ENCODE measurements at regions not wholly inside any gene's neighbourhood (a gene's known extent, or its start where the extent isn't known, plus 50 kb on each side); places are given as distances from the start of the nearest gene placed in this dataset.

DNA sequence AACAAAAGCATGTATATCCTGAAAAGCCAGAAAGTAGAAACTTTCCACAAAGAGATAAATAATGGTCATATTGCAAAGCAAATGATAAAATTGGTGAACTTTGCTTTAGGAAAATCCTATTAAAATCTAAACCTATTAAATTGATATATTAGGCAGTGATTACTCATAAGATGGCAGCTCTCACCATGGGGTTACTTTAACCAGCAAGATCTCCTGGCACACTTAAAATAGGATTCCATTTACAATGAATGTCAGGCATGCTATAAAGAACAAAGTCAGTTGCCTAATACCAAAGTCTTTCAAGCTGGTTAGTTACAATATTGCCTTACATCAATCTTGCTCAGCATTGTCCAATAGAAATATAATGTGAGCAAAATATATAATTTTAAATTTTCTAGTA, 816.2 kb downstream of the BCL11A start:
- no peak for DNase-seq (ENCODE audit: low read depth in 3 of 3)

DNA sequence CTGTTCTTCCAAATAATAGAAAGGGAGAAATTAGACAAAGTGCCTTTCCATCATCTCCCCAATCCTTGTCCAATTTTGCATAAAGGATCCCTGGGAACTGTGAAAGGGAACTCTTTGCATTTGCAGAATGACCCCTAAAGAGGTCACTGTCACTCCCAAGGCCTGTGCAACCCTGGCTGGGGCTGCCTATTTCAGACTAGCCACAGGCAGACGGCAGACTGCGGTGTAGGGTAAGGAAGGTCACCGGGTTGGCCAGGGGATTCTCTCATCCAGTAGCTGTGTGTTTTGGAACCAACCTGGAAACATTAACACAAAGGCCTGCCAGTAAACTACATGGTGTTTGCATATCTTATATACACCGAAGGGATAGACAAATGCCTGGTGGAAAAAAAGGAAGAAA, 818.7 kb downstream of the BCL11A start:
- DNase-seq (ENCODE audit: low read depth in 3 of 3) = no peak

DNA sequence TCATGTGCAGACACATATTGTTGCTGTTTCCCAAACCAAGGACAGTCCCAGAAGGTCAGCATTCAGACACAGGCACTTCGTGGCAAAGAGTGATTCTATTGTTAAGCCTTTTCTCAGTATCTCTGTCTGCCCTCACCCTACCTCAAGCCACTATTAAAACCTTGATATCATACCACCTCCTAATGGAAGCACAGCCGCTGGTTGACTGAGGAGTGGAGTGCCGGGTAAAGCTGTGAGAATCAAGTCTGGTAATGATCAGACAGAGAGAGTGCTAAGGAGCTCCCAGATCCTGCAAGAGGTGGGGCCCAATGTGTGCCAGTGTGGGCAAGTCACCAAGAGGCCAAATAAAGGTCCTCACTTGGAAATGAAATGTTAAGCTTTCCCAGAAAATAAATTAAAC, 819.5 kb downstream of the BCL11A start:
- no peak for DNase-seq (ENCODE audit: low read depth in 3 of 3)

DNA sequence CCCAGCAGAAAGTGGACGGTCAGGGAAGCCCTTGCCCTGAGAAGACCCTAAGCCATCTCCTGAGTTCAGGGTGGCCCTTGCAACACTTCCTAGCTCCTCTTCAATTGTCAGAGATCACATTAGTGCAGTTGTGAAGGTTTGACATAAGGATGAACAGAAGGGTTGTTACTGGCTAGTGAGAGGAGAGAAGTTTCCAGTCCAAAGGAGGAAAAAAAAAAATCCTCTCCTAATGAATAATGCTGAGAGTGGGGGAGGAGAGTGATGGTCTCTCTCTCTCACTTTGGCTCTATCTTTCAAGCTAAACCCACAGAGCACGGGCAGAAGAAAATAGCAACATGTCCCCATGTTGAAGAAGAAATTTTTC, 819.9 kb downstream of the BCL11A start:
- DNase-seq (ENCODE audit: low read depth in 3 of 3) = no peak

DNA sequence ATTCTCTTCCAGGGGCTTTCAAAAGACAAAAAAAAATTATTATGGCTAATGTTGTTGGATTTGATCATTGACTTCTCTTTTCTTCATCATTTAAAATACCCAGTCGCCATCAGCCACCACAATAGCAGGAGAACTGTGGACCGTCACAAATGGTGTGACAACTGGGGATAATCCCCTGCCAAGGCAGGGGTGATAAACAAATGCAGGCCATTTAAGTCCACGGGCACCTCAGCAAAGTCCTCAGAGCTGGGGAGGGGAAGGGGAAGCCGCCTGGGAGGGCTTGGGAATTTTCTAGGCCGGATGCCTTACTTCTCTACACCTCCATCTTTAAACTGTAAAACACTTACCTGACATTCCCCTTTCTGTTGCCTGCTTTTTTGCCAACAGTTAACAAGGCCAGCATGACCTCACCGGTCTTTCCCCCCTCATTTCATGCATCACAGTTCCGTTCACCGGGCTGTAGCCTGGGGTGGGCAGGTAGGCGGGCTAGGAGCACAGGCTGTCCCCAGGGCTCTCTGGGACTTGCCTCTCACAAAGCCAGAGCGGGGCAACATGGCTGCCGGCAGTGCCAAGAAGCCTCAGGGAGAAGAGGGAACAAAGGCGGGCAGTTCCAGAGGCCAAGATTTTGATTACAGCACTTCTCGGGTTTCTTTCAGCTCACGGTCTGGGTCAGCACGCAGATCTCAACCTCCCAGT, 820.4 kb downstream of the BCL11A start:
- DNase-seq (ENCODE audit: low read depth in 3 of 3) = no peak

DNA sequence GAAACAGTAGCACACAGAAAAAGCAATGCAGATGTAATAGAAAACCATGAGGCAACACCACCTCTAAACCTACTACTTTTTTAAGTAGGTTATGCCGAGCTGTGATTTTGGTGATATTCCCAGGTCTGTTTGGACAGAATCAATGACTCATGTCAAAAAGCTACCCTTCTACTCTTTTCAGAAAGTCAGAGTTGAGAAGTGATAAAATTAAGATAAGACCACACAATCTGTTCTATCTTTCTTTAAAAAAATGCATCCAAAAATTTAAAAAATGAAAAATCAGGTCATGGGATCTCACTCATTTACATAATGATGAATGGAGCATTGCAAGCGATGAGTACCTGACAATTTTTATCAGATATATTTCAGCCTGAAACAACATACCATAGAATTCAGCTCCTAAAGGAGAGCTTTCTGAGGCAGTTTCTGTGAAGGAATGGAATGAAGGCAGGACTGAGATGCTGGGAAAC, 826.3 kb downstream of the BCL11A start:
- DNase-seq (ENCODE audit: low read depth in 3 of 3) = no peak

DNA sequence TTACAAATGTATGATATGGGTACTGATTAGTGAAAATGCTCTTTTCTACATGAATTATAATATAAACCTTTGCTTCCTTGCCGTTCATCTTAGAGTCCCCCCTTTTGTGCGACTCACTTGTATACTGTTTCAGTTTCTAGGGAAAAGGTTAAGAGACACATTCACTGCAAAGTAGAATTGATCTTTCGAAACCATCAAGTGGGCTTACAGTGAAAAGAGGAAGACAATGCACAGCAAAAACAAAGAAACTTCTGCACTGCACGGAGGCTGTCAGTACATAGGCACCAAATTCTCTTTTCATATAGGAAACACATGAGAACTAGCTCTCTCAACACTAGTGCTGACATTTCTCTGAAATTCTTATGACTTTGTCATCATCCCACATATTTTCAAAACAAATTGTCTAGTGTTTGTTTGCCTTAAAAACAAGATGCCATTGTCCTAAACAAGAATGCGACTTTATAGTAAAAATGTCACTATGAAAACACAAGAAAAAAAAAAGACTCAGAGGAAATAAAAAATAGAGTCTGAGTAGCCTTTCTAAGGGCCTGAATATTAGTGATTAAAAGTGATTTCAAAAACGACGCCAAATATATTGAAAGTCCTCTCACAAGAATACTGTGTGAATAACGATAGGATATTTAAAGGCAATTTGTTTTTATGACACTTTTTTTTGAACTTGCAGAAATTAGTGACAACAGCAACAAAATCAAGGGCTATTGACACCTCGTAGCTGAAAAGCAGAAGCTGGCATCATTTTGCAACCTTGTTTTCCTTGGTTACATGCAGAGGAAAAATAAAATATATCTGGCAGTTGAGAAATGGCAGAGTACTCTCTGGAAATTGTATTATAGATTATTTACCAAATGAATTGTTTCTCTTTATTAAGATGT, 827.0 kb downstream of the BCL11A start:
- DNase-seq (ENCODE audit: low read depth in 3 of 3) = no peak

DNA sequence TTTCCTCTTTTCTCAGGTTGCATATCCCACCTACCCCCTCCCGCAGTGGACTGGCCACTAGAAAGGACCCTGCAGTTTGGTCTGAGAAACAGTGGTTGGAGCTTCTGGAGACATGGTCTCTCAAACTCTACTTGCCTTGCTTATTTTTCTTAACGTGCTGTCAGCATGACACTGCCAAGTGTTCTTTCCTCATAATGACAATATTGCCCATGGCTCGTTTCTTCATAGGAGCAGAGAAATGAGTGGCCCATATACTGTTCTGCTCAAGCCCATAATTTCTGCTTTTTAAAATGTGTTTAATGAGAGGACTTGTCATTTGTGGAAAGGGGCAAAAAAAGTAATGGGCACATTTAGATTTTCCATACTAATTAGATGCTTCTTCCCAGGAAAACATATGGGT, 828.7 kb downstream of the BCL11A start:
- no peak for DNase-seq (ENCODE audit: low read depth in 3 of 3)

DNA sequence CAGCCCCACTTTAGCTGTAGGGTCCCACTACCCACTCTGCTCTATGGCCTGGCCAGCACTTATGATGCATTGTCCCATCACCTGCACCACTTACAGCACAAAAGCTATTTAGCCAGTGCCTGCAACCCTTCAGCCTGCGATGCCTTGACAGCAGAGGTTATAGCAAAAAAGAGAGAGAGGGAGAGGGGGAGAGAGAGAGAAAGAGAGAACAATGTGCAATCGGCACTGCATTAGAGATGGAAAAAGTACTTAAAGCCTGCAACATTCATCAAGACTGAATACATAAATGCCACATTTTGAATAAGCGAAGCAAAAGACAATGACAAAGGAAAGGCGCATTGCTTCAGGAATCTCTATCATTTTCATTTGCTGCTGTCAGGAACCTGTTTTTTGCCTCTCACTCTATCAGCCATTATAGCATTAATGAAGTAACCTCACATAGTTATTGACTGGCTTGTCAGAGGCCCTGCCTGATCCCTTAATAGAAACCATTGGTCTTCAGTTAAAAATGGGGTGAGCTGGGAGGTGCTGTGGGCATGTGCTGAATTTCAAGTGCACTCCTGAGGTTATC, 833.1 kb downstream of the BCL11A start:
- DNase-seq (ENCODE audit: low read depth in 3 of 3) = no peak

DNA sequence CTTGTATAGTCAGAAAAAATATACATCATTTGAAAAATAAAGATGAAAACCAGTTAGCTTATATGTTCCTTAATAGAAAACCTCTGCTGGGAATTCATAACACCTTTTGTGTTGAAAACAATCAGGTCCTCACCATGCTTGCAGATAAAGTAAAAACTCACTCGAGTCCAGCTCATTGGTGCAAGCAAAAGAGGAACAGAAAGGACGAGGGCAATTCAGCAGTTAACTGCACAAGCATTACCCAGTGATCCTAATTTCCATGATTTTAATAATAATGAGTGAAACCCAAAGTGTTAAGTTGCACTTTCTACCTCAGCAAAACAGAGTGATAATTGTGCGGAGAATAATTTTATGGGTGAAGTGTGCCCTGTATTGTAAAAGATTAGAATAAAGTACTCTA, 839.9 kb downstream of the BCL11A start:
- DNase-seq (ENCODE audit: low read depth in 3 of 3) = no peak

DNA sequence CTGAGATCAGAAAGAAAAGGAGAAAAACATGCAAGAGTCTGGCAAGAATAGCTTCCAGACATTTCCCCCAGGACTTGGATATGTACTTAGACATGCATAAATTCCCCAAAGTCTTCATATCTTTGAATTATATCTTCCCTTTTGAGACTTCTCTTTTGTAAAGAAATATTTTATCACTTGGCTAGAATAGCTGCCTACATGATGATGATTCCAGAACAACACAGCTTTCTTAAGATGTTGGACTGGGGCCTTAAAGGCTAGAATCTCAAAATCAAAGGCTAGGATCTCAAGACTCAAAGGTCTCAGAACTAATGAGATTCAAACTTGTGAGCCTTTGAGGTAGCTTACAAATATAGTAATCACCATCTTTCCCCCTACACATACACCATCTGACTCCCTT, 842.3 kb downstream of the BCL11A start:
- DNase-seq (ENCODE audit: low read depth in 3 of 3) = no peak

DNA sequence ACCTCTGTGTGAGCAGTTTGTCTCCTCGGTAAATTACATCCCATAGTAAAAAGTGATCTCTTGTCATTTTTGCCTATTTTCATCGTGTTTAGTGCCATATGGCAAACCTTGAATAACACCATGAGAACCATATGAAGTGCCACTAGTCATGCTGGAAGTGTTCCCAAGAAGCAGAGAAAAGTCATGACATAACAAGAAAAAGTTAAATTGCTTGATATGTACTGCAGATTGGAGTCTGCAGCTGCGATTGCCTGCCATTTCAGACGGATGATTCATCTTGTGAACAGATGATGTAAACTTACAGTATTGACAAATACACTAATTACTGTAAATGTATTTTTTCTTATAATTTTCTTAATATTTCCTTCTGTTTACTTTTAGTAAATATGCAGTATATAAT, 846.7 kb downstream of the BCL11A start:
- DNase-seq (ENCODE audit: low read depth in 3 of 3) = no peak

DNA sequence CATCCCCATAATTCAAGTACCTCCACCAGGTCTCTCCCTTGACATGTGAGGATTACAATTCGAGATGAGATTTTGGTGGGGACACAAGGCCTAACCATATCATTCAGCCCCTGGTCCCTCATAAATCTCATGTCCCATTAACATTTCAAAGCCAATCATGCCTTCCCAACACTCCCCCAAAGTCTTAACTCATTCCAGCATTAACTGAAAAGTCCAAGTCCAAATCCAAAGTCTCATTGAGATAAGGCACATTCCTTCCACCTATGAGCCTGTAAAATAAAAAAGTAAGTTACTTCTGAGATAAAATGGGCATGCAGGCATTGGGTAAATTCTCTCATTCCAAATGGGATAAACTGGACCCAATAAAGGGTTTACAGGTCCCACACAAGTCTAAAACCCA, 849.7 kb downstream of the BCL11A start:
- DNase-seq (ENCODE audit: low read depth in 3 of 3) = no peak

DNA sequence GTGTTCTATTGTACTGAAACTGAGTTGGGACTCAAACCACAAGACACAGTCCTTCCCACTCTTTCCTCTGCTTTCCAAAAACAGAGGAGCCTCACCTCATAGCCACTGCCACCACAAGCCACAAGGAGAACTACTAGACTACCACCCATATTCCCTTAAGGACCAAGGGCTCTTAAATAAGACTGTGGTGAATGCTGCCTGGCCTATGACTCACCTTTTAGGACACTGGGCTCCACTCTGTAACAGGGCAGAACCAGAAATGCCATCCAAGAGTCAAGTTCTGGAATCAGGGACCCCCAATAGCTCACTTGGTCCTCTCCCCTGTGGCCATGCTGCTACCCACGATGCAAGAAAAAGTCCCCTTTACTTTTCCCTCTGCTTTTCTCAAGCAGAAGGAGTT, 851.4 kb downstream of the BCL11A start:
- DNase-seq (ENCODE audit: low read depth in 3 of 3) = no peak

DNA sequence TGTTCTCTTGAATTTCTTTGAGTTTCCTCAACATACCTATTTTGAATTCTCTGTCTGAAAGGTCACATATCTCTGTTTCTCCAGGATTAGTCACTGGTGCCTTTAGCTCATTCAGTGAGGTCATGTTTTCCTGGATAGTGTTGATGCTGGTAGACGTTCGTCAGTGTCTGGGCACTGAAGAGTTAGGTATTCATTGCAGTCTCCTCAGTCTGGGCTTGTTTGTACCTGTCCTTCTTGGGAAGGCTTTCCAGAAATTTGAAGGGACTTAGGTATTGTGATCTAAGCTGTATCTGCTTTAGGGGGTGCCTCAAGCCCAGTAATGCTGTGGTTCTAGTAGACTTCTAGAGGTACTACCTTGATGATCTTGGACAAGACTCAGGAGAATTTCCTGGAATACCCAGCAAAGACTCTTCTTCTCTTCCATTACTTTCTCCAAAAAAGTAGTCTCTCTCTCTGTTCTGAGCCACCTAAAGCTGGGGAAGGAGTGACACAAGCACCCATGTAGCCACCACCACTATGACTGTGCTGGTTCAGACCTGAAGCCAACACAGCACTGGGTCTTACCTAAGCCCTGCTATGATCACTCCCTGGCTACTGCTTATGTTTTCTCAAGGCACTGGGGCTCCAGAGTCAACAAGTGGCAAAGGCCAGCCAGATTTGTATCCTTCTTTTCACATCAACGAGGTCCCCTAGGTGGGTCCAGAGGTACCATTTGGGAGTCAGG, 852.0 kb downstream of the BCL11A start:
- no peak for DNase-seq (ENCODE audit: low read depth in 3 of 3)

DNA sequence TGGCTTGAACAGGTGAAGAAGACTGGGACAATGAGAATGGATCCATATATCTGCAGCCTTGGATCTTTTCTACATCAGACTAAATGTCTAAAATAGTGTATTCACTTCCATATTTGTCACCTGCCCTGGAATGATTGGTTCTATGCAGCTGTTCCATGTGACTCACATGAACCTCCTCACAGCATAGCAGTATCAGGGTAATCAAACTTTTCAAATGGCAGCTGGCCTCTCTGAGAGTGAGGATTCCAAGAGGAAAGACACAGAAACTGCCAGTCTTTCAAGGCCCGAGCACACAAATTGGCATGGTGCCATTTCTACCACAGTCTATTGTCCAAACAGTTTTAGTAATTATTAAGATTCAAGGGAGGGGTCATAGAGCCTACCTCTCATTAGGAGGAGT, 859.3 kb downstream of the BCL11A start:
- no peak for DNase-seq (ENCODE audit: low read depth in 3 of 3)

DNA sequence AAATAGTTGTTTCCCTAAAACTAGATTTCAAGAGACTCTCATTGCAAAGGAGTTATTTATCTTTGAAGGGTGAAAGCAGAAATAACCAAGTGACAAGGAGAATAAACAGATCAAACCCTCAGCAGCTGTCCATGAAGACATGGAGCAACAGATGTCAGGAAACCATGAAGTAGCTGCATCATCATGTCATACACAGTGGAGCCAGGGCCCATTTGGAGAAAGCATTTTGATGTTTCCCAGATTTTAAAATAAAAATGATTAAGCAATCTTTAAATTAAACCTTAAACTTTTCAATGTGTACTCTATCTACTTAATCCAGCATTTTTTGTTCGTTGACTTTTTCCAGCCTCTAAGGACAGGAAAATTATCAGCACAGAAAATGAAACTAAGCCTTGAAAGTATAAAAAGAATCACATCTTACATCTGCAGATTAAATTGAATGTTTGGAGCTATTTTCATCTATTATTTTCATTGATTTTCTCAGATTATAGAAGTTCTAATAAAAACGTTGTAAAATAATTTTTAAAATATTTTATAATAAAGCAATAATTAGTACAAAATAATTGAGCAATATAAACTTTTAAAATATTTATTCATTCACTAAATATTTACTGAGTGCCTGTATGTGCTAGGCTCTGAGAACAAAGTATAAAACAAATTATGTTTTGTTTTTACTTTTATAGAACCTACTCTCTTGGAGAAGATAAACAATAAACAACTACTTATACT, 860.1 kb downstream of the BCL11A start:
- DNase-seq (ENCODE audit: low read depth in 3 of 3) = no peak

DNA sequence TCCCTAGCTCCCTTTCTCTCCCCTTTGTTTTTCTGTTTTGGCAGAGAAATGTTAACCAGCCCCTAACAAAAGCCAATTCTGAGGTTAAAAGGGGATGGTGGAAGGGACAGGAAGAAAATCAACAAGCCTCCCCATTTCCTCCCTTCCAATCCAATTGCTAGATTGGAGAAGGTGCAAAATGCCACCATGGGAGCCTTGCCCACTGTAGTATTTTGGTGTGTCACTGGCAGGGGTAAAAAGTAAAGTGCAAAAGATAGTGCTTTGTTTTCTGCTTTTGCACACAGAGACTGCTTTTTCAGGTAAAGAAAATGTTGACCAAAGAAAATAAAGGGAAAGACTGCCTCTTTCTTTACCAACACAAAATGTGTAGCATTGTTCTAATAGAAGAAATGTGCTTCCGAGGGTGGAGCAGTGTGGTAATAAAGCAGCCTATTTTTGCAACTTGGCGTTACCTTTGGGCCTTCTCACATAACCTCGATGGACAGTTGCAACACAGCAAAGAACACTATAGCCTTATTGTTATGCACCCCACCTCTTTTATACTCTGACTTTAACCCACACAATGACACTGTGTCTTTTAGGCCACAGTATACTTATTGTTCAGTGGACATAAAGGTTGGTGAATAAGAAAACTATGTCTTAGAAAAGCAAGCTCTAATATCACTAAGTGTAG, 861.8 kb downstream of the BCL11A start:
- no peak for DNase-seq (ENCODE audit: low read depth in 3 of 3)

DNA sequence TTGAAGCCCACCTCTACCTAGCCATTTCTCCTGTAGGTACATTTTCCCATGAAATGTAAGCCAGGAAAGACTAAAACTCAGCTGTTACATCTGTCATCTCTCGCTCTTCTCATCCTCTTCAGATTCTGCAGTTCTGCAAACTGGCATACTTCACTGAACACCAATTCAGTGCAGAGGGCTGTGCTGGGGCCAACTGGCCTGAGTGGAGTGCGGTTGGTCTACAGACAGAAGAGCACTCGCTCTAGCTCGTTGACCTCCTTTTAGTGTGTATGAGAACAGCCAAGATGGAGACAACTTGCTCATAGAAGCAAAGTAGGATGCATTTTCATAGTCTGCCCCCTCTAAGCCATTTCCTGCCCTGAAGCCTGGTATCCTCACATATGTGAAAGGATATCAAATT, 862.6 kb downstream of the BCL11A start:
- DNase-seq (ENCODE audit: low read depth in 3 of 3) = no peak

DNA sequence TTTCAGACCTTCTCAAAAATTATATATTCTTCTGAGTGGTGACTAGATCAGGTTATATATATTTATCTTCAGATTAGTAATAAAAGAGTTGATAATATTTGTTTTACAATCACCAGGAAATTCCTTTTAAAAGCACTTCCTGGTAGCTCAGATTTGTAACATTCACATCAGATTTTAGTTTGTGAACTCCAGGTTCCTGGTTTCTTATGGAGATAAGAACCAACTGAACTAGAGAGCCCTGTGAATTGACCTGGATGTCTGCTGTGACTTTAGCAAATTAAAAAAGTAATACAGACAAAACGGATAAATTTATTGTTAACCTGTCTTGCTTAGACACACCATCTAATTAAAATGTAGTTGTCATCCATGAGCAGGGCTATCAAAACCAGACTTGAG, 868.7 kb downstream of the BCL11A start:
- no peak for DNase-seq (ENCODE audit: low read depth in 3 of 3)

DNA sequence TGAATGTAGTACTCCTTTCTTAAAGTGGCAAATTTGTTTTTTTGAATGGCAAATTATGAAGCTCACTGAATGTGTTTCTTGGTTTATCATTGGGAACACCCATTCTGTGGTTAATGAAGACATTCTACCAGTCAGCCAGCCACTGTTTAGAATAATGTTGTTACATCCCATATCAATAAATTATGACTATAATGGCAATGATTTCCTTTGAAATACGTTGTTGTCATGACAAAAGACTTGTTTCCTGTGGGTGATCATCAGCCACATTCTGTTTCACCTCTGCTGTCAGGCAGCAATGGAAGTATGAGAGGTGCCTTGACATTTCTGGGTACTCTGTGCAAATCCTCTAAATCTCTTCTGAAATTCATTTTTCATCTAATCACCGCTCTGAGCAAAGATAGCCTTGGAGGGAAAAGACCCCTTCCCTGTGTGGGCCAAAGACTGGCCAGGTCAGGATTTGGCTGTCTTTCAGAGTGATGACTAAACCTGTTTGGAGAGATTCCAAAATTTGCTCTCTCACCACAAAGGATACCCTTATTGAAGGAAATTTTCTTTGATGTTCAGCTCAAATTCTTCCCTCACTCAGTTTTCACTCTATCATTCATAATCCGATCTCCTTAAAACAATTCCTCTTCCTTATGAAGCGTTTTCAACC, 869.2 kb downstream of the BCL11A start:
- DNase-seq (ENCODE audit: low read depth in 3 of 3) = no peak

Measured in stimulated activated CD4-positive, alpha-beta T cell treated with anti-CD3 and anti-CD28 coated beads, TNF-alpha, amount 100 ng/mL, for 4 hours (primary cell).